KMS-11 (cell line): ENCODE measurements at regions not wholly inside any gene's neighbourhood (a gene's known extent, or its start where the extent isn't known, plus 50 kb on each side); places are given as distances from the start of the nearest gene placed in this dataset.

Experiments
- H2AFZ ChIP-seq: fragments of 200-600 bp; sonication (generic); 2 replicates; pipeline ENCODE4 v1.6.1; 2016; ENCODE audit warnings: antibody characterized with exemption, mixed run types, low read depth
- H3K27ac ChIP-seq: fragments of 200-600 bp; sonication (generic); 2 replicates; pipeline ENCODE4 v1.6.1; 2016; ENCODE audit warnings: mild to moderate bottlenecking, mixed run types
- H3K27me3 ChIP-seq: fragments of 200-600 bp; sonication (generic); 2 replicates; pipeline ENCODE4 v1.6.1; 2017; ENCODE audit warnings: mild to moderate bottlenecking, low read depth, mixed run types, moderate library complexity; ENCODE audit not compliant: insufficient read depth
- H3K36me3 ChIP-seq: fragments of 200-600 bp; sonication (generic); 2 replicates; pipeline ENCODE4 v1.6.1; 2017; ENCODE audit warnings: mild to moderate bottlenecking, mixed run types; ENCODE audit not compliant: insufficient read depth
- H3K4me1 ChIP-seq: fragments of 200-600 bp; sonication (generic); 2 replicates; pipeline ENCODE4 v1.6.1; 2016; ENCODE audit warnings: mild to moderate bottlenecking, low read depth, mixed run types; ENCODE audit not compliant: poor library complexity, severe bottlenecking
- H3K4me2 ChIP-seq: fragments of 200-600 bp; sonication (generic); 2 replicates; pipeline ENCODE4 v1.7.0; 2016; ENCODE audit warnings: mild to moderate bottlenecking, mixed run types
- H3K4me3 ChIP-seq: fragments of 200-600 bp; sonication (generic); IDR thresholded peaks from 2 replicates; pipeline ENCODE4 v1.6.1; 2017; ENCODE audit warnings: low read depth, low read length, mixed read lengths; ENCODE audit not compliant: insufficient read depth
- H3K79me2 ChIP-seq: fragments of 200-600 bp; sonication (generic); 2 replicates; pipeline ENCODE4 v1.6.1; 2016; ENCODE audit warnings: low read depth, mixed run types; ENCODE audit not compliant: insufficient read depth
- H3K9ac ChIP-seq: fragments of 200-600 bp; sonication (generic); 2 replicates; pipeline ENCODE4 v1.6.1; 2016; ENCODE audit warnings: mild to moderate bottlenecking, mixed run types
- H4K20me1 ChIP-seq: fragments of 200-600 bp; sonication (generic); 2 replicates; pipeline ENCODE4 v1.6.1; 2016; ENCODE audit warnings: mild to moderate bottlenecking, mixed run types; ENCODE audit not compliant: insufficient read depth
- TF ChIP-seq, protein P1 (sequence below): fragments of 200-600 bp; sonication (generic); conservative IDR thresholded peaks from 2 replicates; pipeline ENCODE4 v1.6.1; 2017; ENCODE audit warnings: low read depth, mild to moderate bottlenecking, antibody characterized with exemption, low read length, moderate library complexity, mixed read lengths

DNA sequence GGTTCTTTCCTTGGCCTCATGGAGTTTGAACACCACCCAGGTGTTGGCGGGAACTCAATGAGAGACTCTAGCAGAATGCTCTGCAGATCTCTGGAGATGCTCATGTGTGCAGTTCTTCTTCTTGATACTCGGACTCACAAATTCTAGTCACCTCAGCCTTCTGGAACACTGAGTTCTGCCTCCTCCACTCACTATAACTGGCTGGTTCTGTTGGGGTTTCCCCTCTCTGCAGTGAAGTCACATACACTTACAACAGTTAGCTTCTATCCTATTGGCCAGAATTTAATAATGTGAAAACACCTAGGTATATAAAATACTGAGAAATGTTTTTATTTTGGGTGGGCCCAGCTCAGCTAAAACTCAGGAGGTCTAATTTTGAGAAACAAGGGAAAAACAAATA is 109.6 kb upstream of the HIVEP1 start:
- Histone ChIP-seq H3K9ac (no peak overlapping the region), H4K20me1 (no peaks in the 10 kb centered on the region), H3K27me3 (no peaks in the 10 kb centered on the region), H3K4me2 (no peak overlapping the region), H2AFZ (no peak overlapping the region), H3K4me1 (no peaks in the 10 kb centered on the region), H3K79me2 (no peaks in the 10 kb centered on the region), H3K4me3 (no peak overlapping the region), H3K36me3 (no peaks in the 10 kb centered on the region), H3K27ac (no peak overlapping the region)
- TF ChIP-seq, protein P1, sequence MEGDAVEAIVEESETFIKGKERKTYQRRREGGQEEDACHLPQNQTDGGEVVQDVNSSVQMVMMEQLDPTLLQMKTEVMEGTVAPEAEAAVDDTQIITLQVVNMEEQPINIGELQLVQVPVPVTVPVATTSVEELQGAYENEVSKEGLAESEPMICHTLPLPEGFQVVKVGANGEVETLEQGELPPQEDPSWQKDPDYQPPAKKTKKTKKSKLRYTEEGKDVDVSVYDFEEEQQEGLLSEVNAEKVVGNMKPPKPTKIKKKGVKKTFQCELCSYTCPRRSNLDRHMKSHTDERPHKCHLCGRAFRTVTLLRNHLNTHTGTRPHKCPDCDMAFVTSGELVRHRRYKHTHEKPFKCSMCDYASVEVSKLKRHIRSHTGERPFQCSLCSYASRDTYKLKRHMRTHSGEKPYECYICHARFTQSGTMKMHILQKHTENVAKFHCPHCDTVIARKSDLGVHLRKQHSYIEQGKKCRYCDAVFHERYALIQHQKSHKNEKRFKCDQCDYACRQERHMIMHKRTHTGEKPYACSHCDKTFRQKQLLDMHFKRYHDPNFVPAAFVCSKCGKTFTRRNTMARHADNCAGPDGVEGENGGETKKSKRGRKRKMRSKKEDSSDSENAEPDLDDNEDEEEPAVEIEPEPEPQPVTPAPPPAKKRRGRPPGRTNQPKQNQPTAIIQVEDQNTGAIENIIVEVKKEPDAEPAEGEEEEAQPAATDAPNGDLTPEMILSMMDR = no peak

DNA sequence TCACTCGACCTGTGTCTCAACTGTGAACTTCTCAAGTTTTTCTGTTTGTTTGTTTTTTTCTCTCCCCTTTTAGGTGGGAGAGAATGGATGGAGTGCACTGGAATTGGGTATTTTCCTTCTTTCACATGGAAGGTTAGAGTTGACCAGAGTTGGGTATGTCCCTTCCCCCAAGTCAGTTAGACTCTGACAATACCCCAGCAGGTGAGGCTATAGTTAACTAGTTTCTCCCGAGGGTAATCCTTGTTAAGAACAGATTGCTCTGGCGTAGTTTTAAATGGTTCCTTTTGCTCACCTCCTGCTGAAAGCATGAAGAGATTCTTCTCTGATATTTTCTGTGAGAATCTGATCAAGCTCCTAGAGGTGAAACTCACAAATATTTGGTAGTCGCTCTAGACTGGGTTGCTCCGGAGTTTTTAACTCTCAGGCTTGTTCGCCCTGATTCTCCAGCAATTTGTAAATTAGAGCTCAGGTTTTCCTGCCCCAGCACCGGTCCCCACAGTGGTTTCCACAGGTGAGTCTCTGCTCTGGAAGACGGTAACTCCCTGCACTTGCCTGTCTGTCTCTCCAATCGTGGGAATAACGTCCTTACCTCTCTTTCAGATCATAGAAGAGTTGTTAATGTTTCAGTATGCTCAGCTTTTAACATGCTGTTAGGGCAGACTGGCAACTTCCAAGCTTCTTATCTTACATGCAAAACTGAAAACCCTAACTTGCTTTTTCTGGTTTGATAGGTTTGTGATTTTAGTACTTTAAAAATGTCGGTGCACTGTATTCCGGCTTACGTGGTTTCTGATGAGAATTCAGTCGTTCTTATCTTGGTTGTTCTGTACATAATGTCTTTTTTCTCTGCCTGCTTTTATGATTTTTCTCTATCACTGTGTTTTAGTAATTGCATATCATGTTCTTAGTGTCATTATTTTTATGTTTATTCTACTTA is 111.2 kb upstream of the HIVEP1 start:
- Histone ChIP-seq H4K20me1 (no peaks in the 10 kb centered on the region), H3K4me3 (no peak overlapping the region), H3K9ac (no peak overlapping the region), H3K27ac (no peak overlapping the region), H3K27me3 (no peaks in the 10 kb centered on the region), H3K4me2 (no peak overlapping the region), H3K4me1 (no peaks in the 10 kb centered on the region), H2AFZ (no peak overlapping the region), H3K79me2 (no peaks in the 10 kb centered on the region), H3K36me3 (no peaks in the 10 kb centered on the region)
- TF ChIP-seq, protein P1 = no peak

DNA sequence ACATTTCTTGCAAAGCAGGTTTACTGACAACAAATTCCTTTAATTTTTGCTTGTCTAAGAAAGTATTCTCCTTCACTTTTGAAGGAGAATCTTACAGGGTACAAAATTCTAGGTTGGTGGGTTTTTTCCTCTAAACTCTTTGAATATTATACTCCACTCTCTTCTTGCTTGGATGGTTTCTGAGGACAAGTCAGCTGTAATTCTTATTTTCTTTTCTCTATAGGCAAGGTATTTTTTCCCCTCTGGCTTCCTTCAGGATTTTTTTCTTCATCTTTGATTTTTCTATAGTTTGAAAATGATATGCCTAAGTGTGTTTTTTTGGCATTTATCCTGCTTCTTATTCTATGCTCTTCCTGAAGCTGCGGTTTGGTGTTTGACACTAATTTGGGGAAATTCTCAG is 112.5 kb upstream of the HIVEP1 start:
- Histone ChIP-seq H3K4me1 (no peaks in the 10 kb centered on the region), H2AFZ (no peak overlapping the region), H3K79me2 (no peaks in the 10 kb centered on the region), H3K27me3 (no peaks in the 10 kb centered on the region), H3K9ac (no peak overlapping the region), H3K4me3 (no peak overlapping the region), H3K27ac (no peak overlapping the region), H3K36me3 (no peaks in the 10 kb centered on the region), H3K4me2 (no peak overlapping the region), H4K20me1 (no peaks in the 10 kb centered on the region)
- TF ChIP-seq, protein P1 = no peak

DNA sequence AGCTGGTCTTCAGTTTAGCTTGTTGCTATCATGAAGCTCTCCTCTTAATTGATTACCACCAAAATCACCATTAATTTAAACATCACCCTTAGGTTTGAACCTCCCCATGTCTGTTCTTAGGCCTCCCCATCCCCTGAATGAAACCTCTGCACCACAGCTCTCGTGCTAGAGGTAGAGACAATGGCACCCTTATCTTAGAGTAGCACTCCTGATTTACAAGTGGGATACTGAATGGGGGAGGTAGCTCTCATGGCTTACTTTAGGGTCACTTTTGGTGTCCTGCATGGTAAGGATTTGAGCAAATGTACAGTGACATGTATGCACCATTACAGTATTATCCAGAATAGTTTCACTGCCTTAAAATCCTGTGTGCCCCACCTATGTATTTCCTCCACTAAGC is 115.6 kb upstream of the ADTRP start:
- H3K4me1 ChIP-seq = no peaks in the 10 kb centered on the region
- H3K9ac ChIP-seq = no peak overlapping the region
- H3K27me3 ChIP-seq = no peaks in the 10 kb centered on the region
- H3K4me2 ChIP-seq = no peak overlapping the region
- no peaks in the 10 kb centered on the region for H3K79me2 ChIP-seq
- H2AFZ ChIP-seq = no peak overlapping the region
- no peaks in the 10 kb centered on the region for H3K36me3 ChIP-seq
- no peaks in the 10 kb centered on the region for H4K20me1 ChIP-seq
- no peak overlapping the region for H3K4me3 ChIP-seq
- H3K27ac ChIP-seq = no peak overlapping the region
- TF ChIP-seq, protein P1 = no peak
